Gastroesophageal sphincter (tissue), 3 donors: ENCODE measurements at regions not wholly inside any gene's neighbourhood (a gene's known extent, or its start where the extent isn't known, plus 50 kb on each side); places are given as distances from the start of the nearest gene placed in this dataset.

Source experiments
- EP300 ChIP-seq: sonication (generic); formaldehyde crosslinking; IDR thresholded peaks from one replicate; pipeline ENCODE4 v1.6.1; 2017; ENCODE audit warnings: antibody characterized with exemption, mild to moderate bottlenecking
- POLR2A ChIP-seq, 2 donors: fragments of 450-650 bp; IDR thresholded peaks; one replicate each; pipeline ENCODE4 v1.6.1; 2017; ENCODE audit warnings: antibody characterized with exemption in 2 of 2, mild to moderate bottlenecking in 2 of 2, moderate library complexity in 1 of 2
- POLR2AphosphoS5 ChIP-seq: sonication (generic); formaldehyde crosslinking; IDR thresholded peaks from one replicate; pipeline ENCODE4 v1.6.1; 2017; ENCODE audit warnings: antibody characterized with exemption
- TF ChIP-seq, protein P1 (sequence below), 4 experiments: fragments of 200-600 bp in 2 of 4; fragments of 450-650 bp in 2 of 4; sonication (generic) in 1 of 4; IDR thresholded peaks; one replicate each; pipeline ENCODE4 v1.5.1; 2017 to 2019; ENCODE audit warnings: antibody characterized with exemption in 4 of 4, mild to moderate bottlenecking in 2 of 4, moderate library complexity in 2 of 4

DNA sequence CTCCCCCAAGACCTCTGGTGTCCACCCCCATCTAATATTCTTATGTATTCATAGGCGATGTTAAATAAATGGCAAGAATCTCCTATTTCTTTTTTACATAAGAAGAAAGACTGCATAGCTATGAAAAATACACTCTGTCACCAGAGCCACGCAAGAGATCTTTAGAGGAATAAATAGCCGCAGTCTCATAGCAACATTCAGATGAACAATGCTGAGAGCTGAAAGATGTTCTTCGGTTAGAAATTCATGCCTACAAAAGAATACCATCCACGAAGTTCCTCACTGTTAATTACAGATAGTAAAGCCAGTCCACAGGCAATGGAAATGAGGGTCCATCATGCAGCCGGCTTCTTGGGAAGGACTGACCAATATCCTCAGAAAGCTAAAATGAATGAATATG lies 76.0 kb upstream of the SOD1 start:
- TF ChIP-seq, protein P1, sequence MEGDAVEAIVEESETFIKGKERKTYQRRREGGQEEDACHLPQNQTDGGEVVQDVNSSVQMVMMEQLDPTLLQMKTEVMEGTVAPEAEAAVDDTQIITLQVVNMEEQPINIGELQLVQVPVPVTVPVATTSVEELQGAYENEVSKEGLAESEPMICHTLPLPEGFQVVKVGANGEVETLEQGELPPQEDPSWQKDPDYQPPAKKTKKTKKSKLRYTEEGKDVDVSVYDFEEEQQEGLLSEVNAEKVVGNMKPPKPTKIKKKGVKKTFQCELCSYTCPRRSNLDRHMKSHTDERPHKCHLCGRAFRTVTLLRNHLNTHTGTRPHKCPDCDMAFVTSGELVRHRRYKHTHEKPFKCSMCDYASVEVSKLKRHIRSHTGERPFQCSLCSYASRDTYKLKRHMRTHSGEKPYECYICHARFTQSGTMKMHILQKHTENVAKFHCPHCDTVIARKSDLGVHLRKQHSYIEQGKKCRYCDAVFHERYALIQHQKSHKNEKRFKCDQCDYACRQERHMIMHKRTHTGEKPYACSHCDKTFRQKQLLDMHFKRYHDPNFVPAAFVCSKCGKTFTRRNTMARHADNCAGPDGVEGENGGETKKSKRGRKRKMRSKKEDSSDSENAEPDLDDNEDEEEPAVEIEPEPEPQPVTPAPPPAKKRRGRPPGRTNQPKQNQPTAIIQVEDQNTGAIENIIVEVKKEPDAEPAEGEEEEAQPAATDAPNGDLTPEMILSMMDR (IDR thresholded peaks at IDR 0.05), result no peak
- no peak for TF ChIP-seq POLR2A (IDR thresholded peaks at IDR 0.05)
- TF ChIP-seq POLR2AphosphoS5, result no peak
- no peak for TF ChIP-seq EP300
